ENCODE measurements at regions not wholly inside any gene's neighbourhood (a gene's known extent, or its start where the extent isn't known, plus 50 kb on each side); places are given as distances from the start of the nearest gene placed in this dataset.

- no peak for DNase-seq (ENCODE audit: low read depth, low spot score)
- no peak overlapping the region for H3K4me2 ChIP-seq (ENCODE audit: control insufficient read depth, insufficient read depth)
- H3K4me3 ChIP-seq = no peak overlapping the region
- H3K27ac ChIP-seq (ENCODE audit: control insufficient read depth, insufficient read depth) = no peak overlapping the region
- ATAC-seq = no peak
- ChIA-PET SMC1A (ENCODE audit: uncharacterized antibody, unreplicated experiment) (no interaction called here), RAD21 (ENCODE audit: unreplicated experiment) (no interaction called here), POLR2A (no interaction called here), CTCF (no interaction called here)
- H4K20me1 ChIP-seq (ENCODE audit: control insufficient read depth, insufficient read depth) = no peaks in the 10 kb centered on the region
- no peak overlapping the region for H2AFZ ChIP-seq (ENCODE audit: control insufficient read depth, low read depth, low read length)
- intact Hi-C loops (cut with micrococcal nuclease; ENCODE audit: unreplicated experiment) = no loop called here
- H3K27me3 ChIP-seq (replicated peaks in 1 of 2; ENCODE audit: control insufficient read depth in 2 of 2, insufficient read depth in 2 of 2, low read length in 1 of 2) = no peaks in the 10 kb centered on the region
- no peaks in the 10 kb centered on the region for H3K4me1 ChIP-seq (ENCODE audit: control insufficient read depth, insufficient read depth, low read length)
- H3K9ac ChIP-seq (ENCODE audit: control insufficient read depth, insufficient read depth, low read length) = no peak overlapping the region
- WGBS (ENCODE audit: insufficient coverage, insufficient replicate concordance, low lambda C conversion rate, missing lambda C conversion rate) = 39% methylated on average over 2 of the region's 2 CpGs
- in situ Hi-C loops (cut with MboI) = no loop called here
- FAIRE-seq = no peak
- H3K79me2 ChIP-seq (ENCODE audit: control insufficient read depth, insufficient read depth, low read length) = no peaks in the 10 kb centered on the region
- BruUV-seq (replicated peaks) = no TSS peak
- H3K36me3 ChIP-seq (ENCODE audit: control insufficient read depth in 2 of 2, insufficient read depth in 2 of 2, low read length in 1 of 2) = no peaks in the 10 kb centered on the region
- H3K9me3 ChIP-seq (replicated peaks; ENCODE audit: control insufficient read depth, insufficient read depth, low read length) = no peaks in the 10 kb centered on the region
- no peak for TF ChIP-seq HSF1 (IDR thresholded peaks at IDR 0.05; ENCODE audit: low read depth, low read length)
- no peak for TF ChIP-seq MYC (IDR thresholded peaks at IDR 0.05; ENCODE audit: insufficient read depth, insufficient read length, insufficient replicate concordance, low read length, severe bottlenecking)
- TF ChIP-seq EP300 (IDR thresholded peaks at IDR 0.05; ENCODE audit: borderline replicate concordance in 1 of 2, control insufficient read depth in 1 of 2, low read depth in 2 of 2, low read length in 2 of 2) = no peak
- no peak for TF ChIP-seq WRNIP1 (IDR thresholded peaks at IDR 0.05; ENCODE audit: borderline replicate concordance, low read depth, low read length)
- TF ChIP-seq USF2 (IDR thresholded peaks at IDR 0.05; ENCODE audit: borderline replicate concordance, low read depth, low read length) = no peak
- TF ChIP-seq NKRF (conservative IDR thresholded peaks at IDR 0.05) = no peak
- TF ChIP-seq CHD1 (IDR thresholded peaks at IDR 0.05; ENCODE audit: low read depth, low read length) = no peak
- no peak for TF ChIP-seq ESRRA (IDR thresholded peaks at IDR 0.05; ENCODE audit: low read length)
- no peak for TF ChIP-seq E2F8 (IDR thresholded peaks at IDR 0.05; ENCODE audit: low read depth, partially characterized antibody)
- no peak for TF ChIP-seq ZNF687 (IDR thresholded peaks at IDR 0.05)
- no peak for TF ChIP-seq NBN (IDR thresholded peaks at IDR 0.05)
- TF ChIP-seq ZNF24 (IDR thresholded peaks at IDR 0.05) = no peak
- no peak for TF ChIP-seq RUNX3 (IDR thresholded peaks at IDR 0.05; ENCODE audit: low read length)
- TF ChIP-seq RB1 (IDR thresholded peaks at IDR 0.05; ENCODE audit: borderline replicate concordance) = no peak
Measured at GRCh38 chrX:65420154-65420553, 114.4 kb downstream of the LAS1L start.
